ENCODE measurements at regions not wholly inside any gene's neighbourhood (a gene's known extent, or its start where the extent isn't known, plus 50 kb on each side); places are given as distances from the start of the nearest gene placed in this dataset.

GRCh38 chr4:72679666-72680065 lies 110.6 kb upstream of the ADAMTS3 start:
- H3K4me3 Mint-ChIP-seq, result no peak overlapping the region
- no peak overlapping the region for H3K27ac ChIP-seq (ENCODE audit: low read depth, low read length)
- H3K4me3 ChIP-seq (ENCODE audit: low read length), result no peak overlapping the region
- H3K4me1 ChIP-seq (ENCODE audit: control insufficient read depth, insufficient read depth, low read length), result no peaks in the 10 kb centered on the region
- peaks cover 13% of the 10 kb centered on the region for H3K9me3 Mint-ChIP-seq
- no peak overlapping the region for H3K9ac ChIP-seq (ENCODE audit: extremely low read depth, low read length, poor library complexity, severe bottlenecking)
- TF ChIP-seq CTCF (conservative IDR thresholded peaks at IDR 0.05), result peak; percentile 24
- 93 to 96% methylated on average over 2 of the region's 2 CpGs for WGBS, 2 experiments (ENCODE audit: insufficient coverage in 1 of 2, insufficient read length in 1 of 2)
- no peaks in the 10 kb centered on the region for H3K9me3 ChIP-seq (ENCODE audit: control insufficient read depth, low read length)
- H3K27me3 Mint-ChIP-seq (ENCODE audit: insufficient read depth), result no peaks in the 10 kb centered on the region
- H3K27me3 ChIP-seq (ENCODE audit: control insufficient read depth, insufficient read depth, low read length, poor library complexity, severe bottlenecking), result no peaks in the 10 kb centered on the region
- peak; percentile 81 for DNase-seq
- no peaks in the 10 kb centered on the region for H3K36me3 Mint-ChIP-seq (ENCODE audit: low read depth)
- H3K27ac Mint-ChIP-seq, result no peak overlapping the region
- no peaks in the 10 kb centered on the region for H3K36me3 ChIP-seq (ENCODE audit: control insufficient read depth, insufficient read depth, low read length)
- H3K4me1 Mint-ChIP-seq, result peaks cover 4% of the 10 kb centered on the region

DNA sequence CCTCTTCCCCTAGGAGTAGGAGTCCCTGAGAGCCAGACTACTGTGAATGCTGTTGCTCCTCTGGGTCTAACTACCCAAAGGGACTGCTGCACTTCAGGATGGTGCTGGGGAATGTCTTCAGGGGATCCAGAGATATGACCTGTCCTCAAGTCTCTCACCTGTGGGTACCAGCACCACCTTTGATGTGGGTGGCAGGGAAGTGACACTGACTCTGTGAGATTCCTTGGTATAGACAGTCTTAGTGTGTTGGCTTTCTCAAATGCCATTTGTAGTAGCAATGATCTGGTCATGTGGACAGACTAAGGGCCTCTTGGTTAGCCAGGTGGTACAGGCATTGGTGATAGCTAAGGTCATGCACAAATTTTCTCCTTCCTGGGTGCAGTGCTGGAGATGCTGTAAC lies 108.9 kb upstream of the ADAMTS3 start:
- no peak for TF ChIP-seq CTCF (conservative IDR thresholded peaks at IDR 0.05)
- H3K27me3 ChIP-seq (ENCODE audit: control insufficient read depth, insufficient read depth, low read length, poor library complexity, severe bottlenecking), result no peaks in the 10 kb centered on the region
- no peaks in the 10 kb centered on the region for H3K9me3 ChIP-seq (ENCODE audit: control insufficient read depth, low read length)
- DNase-seq, result no peak
- no peak overlapping the region for H3K27ac ChIP-seq (ENCODE audit: low read depth, low read length)
- Mint-ChIP-seq H3K27ac (no peak overlapping the region), H3K4me1 (peaks cover 4% of the 10 kb centered on the region), H3K4me3 (no peak overlapping the region), H3K27me3 (ENCODE audit: insufficient read depth) (no peaks in the 10 kb centered on the region), H3K36me3 (ENCODE audit: low read depth) (no peaks in the 10 kb centered on the region), H3K9me3 (no peaks in the 10 kb centered on the region)
- no peak overlapping the region for H3K4me3 ChIP-seq (ENCODE audit: low read length)
- H3K9ac ChIP-seq (ENCODE audit: extremely low read depth, low read length, poor library complexity, severe bottlenecking), result no peak overlapping the region
- no peaks in the 10 kb centered on the region for H3K4me1 ChIP-seq (ENCODE audit: control insufficient read depth, insufficient read depth, low read length)
- no peaks in the 10 kb centered on the region for H3K36me3 ChIP-seq (ENCODE audit: control insufficient read depth, insufficient read depth, low read length)

GRCh38 chr4:72677265-72677664 lies 108.2 kb upstream of the ADAMTS3 start:
- H3K36me3 ChIP-seq (ENCODE audit: control insufficient read depth, insufficient read depth, low read length), result no peaks in the 10 kb centered on the region
- no peak for TF ChIP-seq CTCF (conservative IDR thresholded peaks at IDR 0.05)
- no peaks in the 10 kb centered on the region for H3K4me1 ChIP-seq (ENCODE audit: control insufficient read depth, insufficient read depth, low read length)
- WGBS, 2 experiments (ENCODE audit: insufficient coverage in 1 of 2, insufficient read length in 1 of 2), result 93 to 100% methylated on average over 1 to 4 of the region's 4 CpGs
- no peaks in the 10 kb centered on the region for H3K9me3 ChIP-seq (ENCODE audit: control insufficient read depth, low read length)
- no peaks in the 10 kb centered on the region for H3K36me3 Mint-ChIP-seq (ENCODE audit: low read depth)
- H3K27me3 ChIP-seq (ENCODE audit: control insufficient read depth, insufficient read depth, low read length, poor library complexity, severe bottlenecking), result no peaks in the 10 kb centered on the region
- DNase-seq, result no peak
- no peaks in the 10 kb centered on the region for H3K9me3 Mint-ChIP-seq
- no peak overlapping the region for H3K9ac ChIP-seq (ENCODE audit: extremely low read depth, low read length, poor library complexity, severe bottlenecking)
- H3K27ac Mint-ChIP-seq, result no peak overlapping the region
- H3K27ac ChIP-seq (ENCODE audit: low read depth, low read length), result no peak overlapping the region
- H3K27me3 Mint-ChIP-seq (ENCODE audit: insufficient read depth), result no peaks in the 10 kb centered on the region
- H3K4me1 Mint-ChIP-seq, result peaks cover 4% of the 10 kb centered on the region
- H3K4me3 ChIP-seq (ENCODE audit: low read length), result no peak overlapping the region
- no peak overlapping the region for H3K4me3 Mint-ChIP-seq

Measured in endodermal cell (in vitro differentiated cells).